A549 (cell line): ENCODE measurements at regions not wholly inside any gene's neighbourhood (a gene's known extent, or its start where the extent isn't known, plus 50 kb on each side); places are given as distances from the start of the nearest gene placed in this dataset.

ENCODE experiments used
- CBX8 ChIP-seq: fragments of 200-600 bp; sonication (generic); IDR thresholded peaks from 2 replicates; pipeline ENCODE4 v1.6.1; 2016
- CHD2 ChIP-seq: fragments of 150-350 bp; IDR thresholded peaks from 2 replicates; pipeline ENCODE4 v1.6.1; 2014; ENCODE audit warnings: low read length; ENCODE audit not compliant: partially characterized antibody
- HDAC2 ChIP-seq: fragments of 200-600 bp; sonication (generic); IDR thresholded peaks from 2 replicates; pipeline ENCODE4 v1.6.1; 2016
- HOXB13 ChIP-seq: fragments of 250-450 bp; sonication (Bioruptor Pico); IDR thresholded peaks from 2 replicates; pipeline ENCODE4 v1.5.0; 2020; ENCODE audit warnings: low read depth, mild to moderate bottlenecking, moderate library complexity
- KDM1A ChIP-seq: fragments of 200-600 bp; sonication (generic); IDR thresholded peaks from 2 replicates; pipeline ENCODE4 v1.6.1; 2016; ENCODE audit warnings: low read depth, mild to moderate bottlenecking
- MYC ChIP-seq: IDR thresholded peaks from 2 replicates; pipeline ENCODE4 v1.6.1; 2012; ENCODE audit warnings: mild to moderate bottlenecking, inconsistent platforms, low read length, improper control_type of control experiment, borderline replicate concordance
- PHF8 ChIP-seq: fragments of 200-600 bp; sonication (generic); IDR thresholded peaks from 2 replicates; pipeline ENCODE4 v1.6.1; 2016; ENCODE audit warnings: low read depth, mild to moderate bottlenecking, antibody characterized with exemption, moderate library complexity, borderline replicate concordance
- POLR2AphosphoS2 ChIP-seq: conservative IDR thresholded peaks from 2 replicates; pipeline ENCODE4 v1.6.1; 2012; ENCODE audit warnings: low read length, improper control_type of control experiment, inconsistent platforms
- TF ChIP-seq, protein P1 (sequence below): fragments of >200 bp; sonication (Bioruptor Twin); formaldehyde crosslinking; IDR thresholded peaks from 3 replicates; pipeline ENCODE4 v1.5.1; 2016

DNA sequence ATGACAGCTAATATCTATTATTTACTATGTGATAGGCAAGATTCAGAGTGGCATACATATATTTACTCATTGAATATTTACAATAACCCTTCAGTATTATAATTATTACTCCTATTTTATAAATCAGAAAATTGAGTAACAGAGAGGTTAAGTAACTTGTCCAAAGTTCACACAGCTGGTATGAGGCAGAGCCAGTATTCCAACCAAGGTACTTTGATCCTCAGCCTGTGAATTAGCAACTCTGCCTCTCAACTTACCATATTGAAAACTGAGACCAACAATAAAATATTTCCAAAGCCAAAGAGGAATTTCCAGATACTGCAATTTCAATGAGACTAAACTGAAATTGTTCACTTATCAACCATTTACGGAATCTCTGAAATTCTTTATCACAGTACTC lies 67.9 kb upstream of the TSLP start:
- TF ChIP-seq CHD2 (no peak), HOXB13 (CRISPR knock-in tag) (no peak), KDM1A (no peak), PHF8 (no peak), CBX8 (no peak), HDAC2 (no peak), MYC (no peak), POLR2AphosphoS2 (no peak)
- TF ChIP-seq, protein P1, sequence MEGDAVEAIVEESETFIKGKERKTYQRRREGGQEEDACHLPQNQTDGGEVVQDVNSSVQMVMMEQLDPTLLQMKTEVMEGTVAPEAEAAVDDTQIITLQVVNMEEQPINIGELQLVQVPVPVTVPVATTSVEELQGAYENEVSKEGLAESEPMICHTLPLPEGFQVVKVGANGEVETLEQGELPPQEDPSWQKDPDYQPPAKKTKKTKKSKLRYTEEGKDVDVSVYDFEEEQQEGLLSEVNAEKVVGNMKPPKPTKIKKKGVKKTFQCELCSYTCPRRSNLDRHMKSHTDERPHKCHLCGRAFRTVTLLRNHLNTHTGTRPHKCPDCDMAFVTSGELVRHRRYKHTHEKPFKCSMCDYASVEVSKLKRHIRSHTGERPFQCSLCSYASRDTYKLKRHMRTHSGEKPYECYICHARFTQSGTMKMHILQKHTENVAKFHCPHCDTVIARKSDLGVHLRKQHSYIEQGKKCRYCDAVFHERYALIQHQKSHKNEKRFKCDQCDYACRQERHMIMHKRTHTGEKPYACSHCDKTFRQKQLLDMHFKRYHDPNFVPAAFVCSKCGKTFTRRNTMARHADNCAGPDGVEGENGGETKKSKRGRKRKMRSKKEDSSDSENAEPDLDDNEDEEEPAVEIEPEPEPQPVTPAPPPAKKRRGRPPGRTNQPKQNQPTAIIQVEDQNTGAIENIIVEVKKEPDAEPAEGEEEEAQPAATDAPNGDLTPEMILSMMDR = no peak
